Renal cortical epithelial cell (primary cell): ENCODE measurements at regions not wholly inside any gene's neighbourhood (a gene's known extent, or its start where the extent isn't known, plus 50 kb on each side); places are given as distances from the start of the nearest gene placed in this dataset.
"Not testable (repeated sequence)": the region's sequence is repeated elsewhere in the genome, so short reads cannot be mapped to it uniquely, and the experiment has no call there.

ENCODE experiments used
- DNase-seq: peaks from one replicate; pipeline ENCODE4 v3.0.0-alpha.2; 2011; ENCODE audit warnings: low read depth

- DNase-seq = no peak
Measured at GRCh38 chr11:26896719-26897118, 97.2 kb upstream of the FIBIN start.

- DNase-seq = no peak
Measured at GRCh38 chr11:26898799-26899198, 95.1 kb upstream of the FIBIN start.

DNA sequence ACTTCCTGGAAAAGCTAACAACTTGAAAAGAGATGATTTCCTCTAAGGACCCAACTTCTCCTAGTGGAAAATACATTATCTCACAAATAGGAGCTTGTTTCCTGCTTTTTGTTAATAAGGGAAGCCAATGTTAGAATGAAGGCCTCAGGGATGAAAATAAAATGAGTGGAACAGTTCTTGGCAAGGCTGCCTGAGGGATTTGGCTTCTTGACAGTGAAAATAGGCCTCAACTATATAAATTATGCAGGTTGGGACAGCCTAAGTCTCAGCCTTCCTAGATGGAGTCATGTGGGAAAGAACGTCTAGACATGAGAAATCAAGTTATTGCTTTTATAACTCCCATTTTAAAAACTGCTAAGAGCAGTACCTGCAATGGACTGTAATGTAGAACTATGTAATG, 92.8 kb upstream of the FIBIN start:
- DNase-seq = peak; percentile 70

DNA sequence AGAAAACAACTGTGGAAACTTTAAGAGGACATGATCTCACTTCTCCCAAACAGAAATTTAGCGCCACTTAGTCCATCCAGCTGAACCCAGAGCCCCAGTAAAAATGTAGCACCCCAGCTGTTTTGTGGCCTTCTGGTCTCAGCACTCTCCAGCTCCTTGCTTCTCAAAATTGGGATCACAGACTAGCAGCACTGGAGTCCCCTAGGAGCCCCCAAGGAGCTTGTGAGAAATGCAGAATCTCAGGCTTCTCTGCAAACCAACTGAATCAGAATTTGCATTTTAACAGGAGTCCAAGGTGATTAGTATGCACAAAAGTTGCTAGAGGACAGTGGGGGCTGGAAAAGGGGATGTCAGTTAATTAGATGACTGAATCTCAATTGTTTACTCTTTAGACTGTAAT, 89.8 kb upstream of the FIBIN start:
- no peak for DNase-seq

DNA sequence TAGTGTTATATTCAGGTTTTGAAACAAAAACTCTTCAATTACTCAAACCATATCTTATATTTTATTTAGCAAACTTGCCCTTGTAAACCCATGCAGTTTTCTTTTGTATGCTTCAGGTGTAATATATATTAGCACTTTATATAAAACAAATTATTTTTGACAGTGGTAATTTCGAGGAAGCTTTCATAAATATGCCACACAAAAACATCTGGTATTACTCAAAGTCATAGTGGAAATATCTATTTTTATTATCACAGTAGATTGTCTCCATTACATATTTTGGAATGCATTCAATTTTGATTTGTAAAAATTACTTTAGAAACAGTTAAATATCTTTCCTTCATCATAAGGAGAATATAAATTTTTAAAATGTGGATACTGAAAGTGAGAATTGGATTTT, 89.1 kb upstream of the FIBIN start:
- no peak for DNase-seq

DNA sequence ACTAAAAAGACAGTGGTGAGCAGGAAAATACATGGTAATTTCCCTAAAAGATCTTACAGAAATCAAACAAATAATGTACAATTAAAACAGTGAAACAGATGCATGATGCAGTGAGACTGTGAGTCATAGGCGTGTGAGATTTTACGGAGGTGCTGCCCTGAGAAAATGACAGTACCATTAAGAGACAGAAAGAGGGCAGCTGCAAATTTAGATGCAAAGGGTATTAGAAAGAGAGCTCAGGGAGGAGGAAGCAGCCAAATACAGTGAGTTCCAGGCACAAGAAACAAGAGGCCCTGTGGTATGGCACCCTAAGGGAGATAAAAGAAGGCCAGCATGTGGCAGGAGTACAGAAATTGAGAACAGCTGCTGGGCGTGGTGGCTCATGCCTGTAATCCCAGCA, 88.5 kb upstream of the FIBIN start:
- DNase-seq = peak; percentile 40

GRCh38 chr11:26909515-26909914, 84.4 kb upstream of the FIBIN start:
- DNase-seq = no peak

GRCh38 chr11:26909991-26910591, 83.8 kb upstream of the FIBIN start:
- DNase-seq = no peak

DNA sequence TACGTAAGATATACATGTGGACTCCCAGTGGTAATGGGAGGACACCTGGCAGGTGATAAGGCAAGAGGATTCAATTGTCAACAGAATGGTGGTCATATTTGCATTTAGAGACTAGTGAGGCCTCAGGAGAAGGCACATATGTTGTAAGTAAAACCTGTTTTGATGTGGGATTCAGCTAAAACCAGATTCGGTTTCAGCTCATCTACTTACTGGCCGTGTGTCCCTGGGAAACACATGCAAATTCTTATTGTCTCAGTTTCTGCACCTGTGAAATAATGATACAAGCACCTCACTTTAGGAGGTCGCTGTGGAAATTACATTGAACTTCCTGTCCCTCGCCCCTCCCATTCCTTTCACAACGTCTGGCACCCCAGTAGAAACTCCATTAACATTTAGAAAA, 78.9 kb upstream of the FIBIN start:
- DNase-seq = no peak

- no peak for DNase-seq
Measured at GRCh38 chr11:26916805-26917204, 77.1 kb upstream of the FIBIN start.

DNA sequence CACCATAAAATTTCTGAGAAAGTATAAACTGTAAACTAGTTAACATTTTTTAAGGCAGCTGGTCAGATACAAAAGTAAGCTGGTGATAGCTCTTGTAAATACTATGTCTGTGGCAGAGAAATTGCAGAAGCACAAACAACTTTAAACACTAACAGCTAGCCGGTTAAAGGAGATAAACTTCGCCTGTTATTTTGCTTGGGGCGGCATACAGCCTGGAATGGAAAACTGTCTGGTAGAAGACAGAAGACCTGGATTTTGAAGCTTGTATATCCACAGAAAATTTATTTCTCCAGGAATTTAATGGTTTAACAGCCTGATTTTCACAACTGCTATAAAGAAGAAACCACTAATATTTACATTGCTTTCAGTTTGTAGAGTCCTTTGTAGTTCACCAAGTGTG, 65.3 kb upstream of the FIBIN start:
- DNase-seq = no peak

DNA sequence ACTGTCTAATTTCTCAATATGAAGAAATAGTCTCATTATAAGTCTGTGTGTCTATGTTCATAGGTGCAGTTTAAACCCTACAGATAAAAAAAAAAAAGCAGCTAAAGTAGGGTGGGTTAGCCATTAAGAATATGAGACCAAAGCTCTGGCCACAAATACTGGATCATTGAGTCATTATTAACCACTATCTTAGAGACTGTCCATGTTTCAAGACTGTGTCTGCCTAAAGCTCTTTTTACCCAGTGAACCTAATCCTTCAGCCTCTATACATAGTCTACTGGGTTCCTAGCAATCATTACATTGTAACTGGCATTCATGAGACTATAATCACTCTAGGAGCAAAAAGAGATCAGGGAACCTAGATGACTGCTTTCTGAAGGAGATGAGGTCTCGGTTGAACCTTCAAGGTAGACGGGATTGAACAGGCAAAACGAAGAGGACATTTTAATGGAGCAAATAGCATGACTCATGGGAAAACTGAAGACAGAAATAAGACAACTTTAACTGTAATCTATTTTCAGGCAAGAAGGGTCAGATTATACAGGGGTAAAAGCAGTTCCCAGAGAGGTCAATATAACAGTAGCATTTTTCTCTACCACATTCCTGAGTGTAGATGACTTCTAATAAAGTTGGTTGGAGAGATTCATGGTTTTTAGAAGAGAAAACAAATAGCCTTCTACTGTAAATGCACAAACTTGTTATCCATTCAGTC, 64.0 kb upstream of the FIBIN start:
- DNase-seq = peak; percentile 61

DNA sequence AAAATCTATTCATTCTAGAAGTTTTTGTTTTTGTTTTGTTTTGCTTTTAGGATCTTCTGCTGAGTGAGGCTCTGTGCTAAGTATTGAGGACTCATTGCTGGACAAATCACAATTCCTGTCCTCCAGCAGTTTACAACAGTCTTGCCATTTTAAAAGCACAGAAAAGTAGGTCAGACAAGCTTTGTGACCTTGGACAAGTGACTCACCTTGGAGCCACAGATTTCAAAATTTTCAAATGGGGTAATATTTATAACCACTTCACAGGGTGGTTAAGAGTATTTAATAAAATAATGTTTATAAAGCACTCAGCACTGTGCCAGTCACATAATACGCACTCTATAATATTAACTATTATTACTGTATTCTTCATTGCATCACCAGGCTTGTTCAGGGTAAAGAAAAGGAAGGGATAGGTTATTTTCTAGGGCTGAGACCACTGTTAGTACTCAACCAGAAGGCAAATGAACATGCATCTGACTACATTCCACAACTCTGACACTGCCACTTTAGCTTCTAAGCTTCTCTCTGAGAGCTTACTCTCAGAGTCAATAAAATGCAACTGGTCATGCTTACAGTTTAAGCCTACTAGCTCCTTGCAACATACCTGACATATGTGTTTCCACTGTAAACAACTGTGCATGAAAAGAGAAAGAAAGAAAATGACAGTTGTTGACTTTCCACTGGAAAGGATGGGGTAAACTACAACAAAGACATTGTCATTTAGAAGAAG, 63.2 kb upstream of the FIBIN start:
- peak; percentile 62 for DNase-seq

DNA sequence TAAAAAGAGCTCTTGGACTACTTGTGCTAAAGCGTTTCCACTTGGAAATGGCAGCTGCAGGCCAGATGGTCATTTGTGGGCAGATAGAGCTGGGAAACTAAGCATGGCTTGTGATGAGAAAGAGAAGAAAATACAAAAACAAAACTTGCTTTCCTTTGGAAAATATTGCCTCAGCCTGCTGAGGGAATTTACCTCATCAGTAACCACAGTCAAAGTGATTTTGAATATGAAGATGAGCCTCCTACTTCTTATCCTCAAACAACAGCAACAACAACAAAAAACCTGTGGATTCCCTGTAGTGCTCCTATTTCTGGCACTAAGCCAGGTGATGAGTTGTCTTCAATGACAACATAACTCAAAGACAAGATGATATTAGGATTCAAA, 62.7 kb upstream of the FIBIN start:
- no peak for DNase-seq

- no peak for DNase-seq
Measured at GRCh38 chr11:26931881-26932280, 62.0 kb upstream of the FIBIN start.

DNA sequence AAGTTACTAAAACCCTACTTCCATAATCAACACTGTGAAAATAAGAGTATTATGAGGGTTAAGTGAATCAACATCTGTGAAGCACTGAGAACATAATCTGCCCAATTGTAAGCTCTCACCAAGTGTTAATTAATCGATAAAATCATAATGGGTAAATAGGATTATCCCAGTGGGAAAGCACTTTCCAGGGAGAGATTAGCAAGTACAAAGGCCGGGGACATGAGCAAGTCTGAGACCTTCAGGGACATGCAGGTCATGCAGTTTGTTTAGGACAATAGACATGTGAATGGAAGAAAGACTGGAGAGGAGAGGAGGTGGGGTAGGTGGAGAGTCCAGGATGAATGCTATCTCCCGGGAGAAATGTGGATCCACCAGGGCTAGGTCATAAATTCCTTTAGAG, 57.8 kb upstream of the FIBIN start:
- no peak for DNase-seq

- DNase-seq = no peak
Measured at GRCh38 chr11:26937386-26937785, 56.5 kb upstream of the FIBIN start.

DNA sequence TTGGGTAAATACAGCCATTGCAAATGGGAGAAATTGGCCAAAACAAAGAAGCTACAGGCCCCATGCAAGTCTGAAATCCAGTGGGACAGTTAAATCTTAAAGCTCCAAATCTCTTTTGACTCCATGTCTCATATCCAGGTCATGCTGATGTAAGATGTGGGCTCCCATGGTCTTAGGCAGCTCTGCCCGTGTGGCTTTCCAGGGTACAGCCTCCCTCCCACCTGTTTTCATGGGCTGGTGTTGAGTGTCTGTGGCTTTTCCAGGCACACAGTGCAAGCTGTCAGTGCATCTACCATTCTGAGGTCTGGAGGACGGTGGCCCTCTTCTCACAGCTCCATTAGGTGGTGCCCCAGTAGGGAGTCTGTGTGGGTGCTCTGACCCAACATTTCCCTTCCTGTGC, 53.4 kb upstream of the FIBIN start:
- not testable (repeated sequence) for DNase-seq

DNA sequence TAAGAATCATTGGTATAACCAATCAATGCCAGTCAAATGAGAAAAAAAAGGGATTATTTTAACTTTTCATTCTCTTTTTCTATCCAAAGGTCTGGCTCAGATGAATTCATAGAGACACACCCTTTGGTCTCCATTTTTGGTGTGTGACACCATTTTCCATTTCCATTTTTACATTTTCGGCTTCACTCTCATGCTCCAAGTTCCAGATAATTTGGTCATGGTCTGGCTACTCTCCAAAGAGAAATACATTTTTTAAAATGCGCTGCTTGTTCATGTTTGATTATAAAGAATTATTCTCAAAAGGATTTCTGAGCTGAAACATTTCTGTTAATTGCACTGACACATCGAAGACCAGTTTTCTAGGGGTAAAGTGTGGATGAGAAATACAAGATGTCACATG, 51.6 kb upstream of the FIBIN start:
- DNase-seq = no peak

DNA sequence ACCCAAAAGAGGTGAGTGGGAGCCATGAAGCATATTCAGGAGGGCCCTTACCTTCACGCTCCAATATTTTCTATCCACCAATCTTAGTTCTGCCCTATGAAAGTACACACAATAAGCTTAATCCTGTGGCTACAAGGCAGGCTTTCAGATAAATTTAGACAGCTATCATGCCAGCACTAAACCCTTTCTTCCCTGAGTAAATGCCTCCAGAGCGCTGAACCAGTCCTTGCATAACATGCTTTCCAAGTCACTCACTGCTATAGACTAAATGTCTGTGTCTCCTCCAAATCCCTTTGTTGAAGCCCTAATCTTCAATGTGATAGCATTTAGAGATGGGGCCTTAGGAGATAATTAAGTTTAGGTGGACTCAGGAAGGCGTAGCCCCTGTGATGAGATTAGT, 50.3 kb upstream of the FIBIN start:
- DNase-seq = peak; percentile 59
